IMR-90 (cell line): ENCODE measurements at regions not wholly inside any gene's neighbourhood (a gene's known extent, or its start where the extent isn't known, plus 50 kb on each side); places are given as distances from the start of the nearest gene placed in this dataset.

Experiments used
- ATAC-seq: fragments of 200-7000 bp; cut with Tn5 transposase; 2 replicates; pipeline ENCODE4 v1.9.1; 2020; ENCODE audit warnings: low read depth, mild to moderate bottlenecking, moderate library complexity
- BruUV-seq: library from RNA; stranded (reverse); fragments of 400-500 nt; replicated peaks from 2 replicates; lab custom pipeline; 2021; lab: Mats Ljungman, UMichigan
- CTCF ChIA-PET: fragments of 300-600 bp; formaldehyde crosslinking; extraction: SDS; loops from one replicate; lab custom pipeline; 2021; ENCODE audit warnings: antibody characterized with exemption; lab: Yijun Ruan, JAX
- POLR2A ChIA-PET: fragments of 300-600 bp; sonication (Branson Sonifier 250); formaldehyde crosslinking; loops from one replicate; lab custom pipeline; 2022; ENCODE audit warnings: antibody characterized with exemption; ENCODE audit not compliant: unreplicated experiment; lab: Charles Lee
- DNase-seq: peaks from one replicate; pipeline ENCODE4 v3.0.0; 2013
- H2AFZ ChIP-seq: replicated peaks from 2 replicates; pipeline ENCODE3; 2013; ENCODE audit warnings: low read length, mild to moderate bottlenecking; ENCODE audit not compliant: poor library complexity
- H2AK5ac ChIP-seq: 2 replicates; pipeline ENCODE4 v1.6.1; 2013; ENCODE audit warnings: low read depth, low read length, inconsistent platforms
- H2AK9ac ChIP-seq: replicated peaks from 2 replicates; pipeline ENCODE3; 2013; ENCODE audit warnings: mild to moderate bottlenecking, low read depth, low read length, moderate library complexity; ENCODE audit not compliant: poor library complexity
- H2BK120ac ChIP-seq: 2 replicates; pipeline ENCODE4 v1.6.1; 2013; ENCODE audit warnings: low read depth, low read length, inconsistent platforms
- H2BK15ac ChIP-seq: 3 replicates; pipeline ENCODE4 v1.6.1; 2013; ENCODE audit warnings: low read depth, low read length, inconsistent platforms
- H2BK20ac ChIP-seq: 2 replicates; pipeline ENCODE4 v1.6.1; 2013; ENCODE audit warnings: low read depth, mild to moderate bottlenecking, inconsistent platforms, low read length, moderate library complexity
- H2BK5ac ChIP-seq: 2 replicates; pipeline ENCODE4 v1.6.1; 2013; ENCODE audit warnings: mild to moderate bottlenecking, low read depth, low read length, inconsistent platforms; ENCODE audit not compliant: poor library complexity, severe bottlenecking
- H3K14ac ChIP-seq: replicated peaks from 2 replicates; pipeline ENCODE4 v1.6.1; 2013; ENCODE audit warnings: low read depth, low read length, inconsistent platforms
- H3K18ac ChIP-seq: 2 replicates; pipeline ENCODE4 v1.6.1; 2013; ENCODE audit warnings: low read depth, low read length, control low read depth
- H3K23ac ChIP-seq: 2 replicates; pipeline ENCODE4 v1.6.1; 2013; ENCODE audit warnings: low read depth, low read length, inconsistent platforms
- H3K27ac ChIP-seq: 2 replicates; pipeline ENCODE4 v1.5.1; 2013; ENCODE audit warnings: mild to moderate bottlenecking, control low read depth, low read length; ENCODE audit not compliant: insufficient read depth
- H3K27me3 ChIP-seq: 2 replicates; pipeline ENCODE4 v1.6.1; 2013; ENCODE audit warnings: low read length; ENCODE audit not compliant: control insufficient read depth, insufficient read depth
- H3K36me3 ChIP-seq: 2 replicates; pipeline ENCODE4 v1.6.1; 2013; ENCODE audit warnings: low read length, mixed read lengths; ENCODE audit not compliant: control insufficient read depth, insufficient read depth
- H3K4ac ChIP-seq: 2 replicates; pipeline ENCODE4 v1.6.1; 2013; ENCODE audit warnings: low read depth, low read length, inconsistent platforms
- H3K4me1 ChIP-seq: 2 replicates; pipeline ENCODE4 v1.6.1; 2013; ENCODE audit warnings: low read length, mixed read lengths; ENCODE audit not compliant: control insufficient read depth, insufficient read depth
- H3K4me2 ChIP-seq: 2 replicates; pipeline ENCODE4 v1.6.1; 2013; ENCODE audit warnings: low read depth, mild to moderate bottlenecking, control low read depth, low read length, moderate library complexity
- H3K4me3 ChIP-seq: 2 replicates; pipeline ENCODE4 v1.5.1; 2013; ENCODE audit warnings: low read depth, mild to moderate bottlenecking, control low read depth, low read length, moderate library complexity; ENCODE audit not compliant: insufficient read depth
- H3K56ac ChIP-seq: 2 replicates; pipeline ENCODE4 v1.6.1; 2013; ENCODE audit warnings: low read length, inconsistent platforms; ENCODE audit not compliant: insufficient read depth; ENCODE audit errors: extremely low read depth
- H3K79me1 ChIP-seq, 2 experiments: 2 replicates each; pipeline ENCODE4 v1.6.1; 2013; ENCODE audit warnings: low read length in 2 of 2, inconsistent platforms in 1 of 2, low read depth in 1 of 2
- H3K9ac ChIP-seq: 2 replicates; pipeline ENCODE4 v1.6.1; 2013; ENCODE audit warnings: low read depth, low read length, control low read depth
- H3K9me1 ChIP-seq: 2 replicates; pipeline ENCODE4 v1.6.1; 2013; ENCODE audit warnings: low read length, inconsistent platforms; ENCODE audit not compliant: insufficient read depth
- H3K9me3 ChIP-seq: 2 replicates; pipeline ENCODE4 v1.6.1; 2013; ENCODE audit warnings: low read length; ENCODE audit not compliant: control insufficient read depth, insufficient read depth
- H4K20me1 ChIP-seq: 2 replicates; pipeline ENCODE4 v1.6.1; 2013; ENCODE audit warnings: low read length, inconsistent platforms; ENCODE audit not compliant: insufficient read depth
- H4K5ac ChIP-seq: 2 replicates; pipeline ENCODE4 v1.6.1; 2013; ENCODE audit warnings: mild to moderate bottlenecking, low read depth, low read length, control low read depth
- H4K8ac ChIP-seq, 2 experiments: 2 replicates each; pipeline ENCODE4 v1.6.1; 2013; ENCODE audit warnings: low read depth in 2 of 2, low read length in 2 of 2, control low read depth in 1 of 2, inconsistent platforms in 1 of 2
- H4K91ac ChIP-seq: 2 replicates; pipeline ENCODE4 v1.6.1; 2013; ENCODE audit warnings: low read depth, low read length, inconsistent platforms; ENCODE audit not compliant: insufficient read depth
- BHLHE40 ChIP-seq: fragments of 150-350 bp; IDR thresholded peaks from 2 replicates; pipeline ENCODE4 v1.6.1; 2016; ENCODE audit warnings: mild to moderate bottlenecking, low read depth, low read length
- CEBPB ChIP-seq: IDR thresholded peaks from 2 replicates; pipeline ENCODE4 v1.6.1; 2012; ENCODE audit warnings: low read depth, low read length, improper control_type of control experiment
- CHD1 ChIP-seq: IDR thresholded peaks from 2 replicates; pipeline ENCODE4 v1.6.1; 2012; ENCODE audit warnings: low read depth, low read length, improper control_type of control experiment
- FOS ChIP-seq: fragments of 150-350 bp; IDR thresholded peaks from 2 replicates; pipeline ENCODE4 v1.6.1; 2016; ENCODE audit warnings: low read depth, low read length
- MAFK ChIP-seq: IDR thresholded peaks from 2 replicates; pipeline ENCODE4 v1.6.1; 2012; ENCODE audit warnings: low read depth, low read length, improper control_type of control experiment
- MAZ ChIP-seq: IDR thresholded peaks from 2 replicates; pipeline ENCODE4 v1.6.1; 2012; ENCODE audit warnings: low read depth, mild to moderate bottlenecking, low read length, improper control_type of control experiment, moderate library complexity, borderline replicate concordance
- MXI1 ChIP-seq: IDR thresholded peaks from 2 replicates; pipeline ENCODE4 v1.6.1; 2012; ENCODE audit warnings: low read depth, mild to moderate bottlenecking, low read length, moderate library complexity, borderline replicate concordance
- NFE2L2 ChIP-seq: fragments of 150-350 bp; IDR thresholded peaks from 2 replicates; pipeline ENCODE4 v1.6.1; 2016; ENCODE audit warnings: low read depth, mild to moderate bottlenecking, low read length
- POLR2A ChIP-seq: IDR thresholded peaks from 2 replicates; pipeline ENCODE4 v1.6.1; 2012; ENCODE audit warnings: mild to moderate bottlenecking, low read depth, low read length
- RAD21 ChIP-seq: IDR thresholded peaks from 2 replicates; pipeline ENCODE4 v1.6.1; 2012; ENCODE audit warnings: low read length, improper control_type of control experiment
- RCOR1 ChIP-seq: IDR thresholded peaks from 2 replicates; pipeline ENCODE4 v1.6.1; 2012; ENCODE audit warnings: mild to moderate bottlenecking, low read length, improper control_type of control experiment; ENCODE audit not compliant: insufficient replicate concordance
- RFX5 ChIP-seq: IDR thresholded peaks from 2 replicates; pipeline ENCODE4 v1.8.0; 2012; ENCODE audit warnings: low read depth, mild to moderate bottlenecking, low read length, moderate library complexity
- SMC3 ChIP-seq: fragments of 150-350 bp; IDR thresholded peaks from 2 replicates; pipeline ENCODE4 v1.6.1; 2016; ENCODE audit warnings: low read depth, mild to moderate bottlenecking, antibody characterized with exemption, low read length, moderate library complexity
- USF2 ChIP-seq: fragments of 150-350 bp; IDR thresholded peaks from 2 replicates; pipeline ENCODE4 v1.6.1; 2017; ENCODE audit warnings: mild to moderate bottlenecking, antibody characterized with exemption, low read length, low read depth
- WGBS, 2 experiments: methylation state at CpG; one replicate each; pipeline versions ENCODE4 v1.1.5 to v1.1.7; 2013; ENCODE audit warnings: missing lambda C conversion rate in 2 of 2; ENCODE audit not compliant: insufficient read length in 1 of 2; ENCODE audit errors: extremely low coverage in 2 of 2; 5-methylcytosine and 5-hydroxymethylcytosine counted together
- dilution Hi-C: fragments of 300-500 bp; cut with HindIII; formaldehyde crosslinking; loops from one replicate; pipeline ENCODE4 v1.14.3; 2018; ENCODE audit warnings: low sequenced_read_pairs; ENCODE audit not compliant: unreplicated experiment
- in situ Hi-C: fragments of 300-500 bp; cut with MboI; formaldehyde crosslinking; loops from 3 replicates; pipeline ENCODE4 v1.14.3; 2019; ENCODE audit warnings: low sequenced_read_pairs, inconsistent platforms, mixed read lengths
- intact Hi-C: fragments of 100-400 bp; cut with micrococcal nuclease; formaldehyde crosslinking; loops from 2 replicates; pipeline ENCODE4 v1.10.0; 2022
- TF ChIP-seq, protein P1 (sequence below): fragments of 150-350 bp; IDR thresholded peaks from 2 replicates; pipeline ENCODE4 v1.6.1; 2016; ENCODE audit warnings: low read depth, mild to moderate bottlenecking, low read length, moderate library complexity, borderline replicate concordance
- TF ChIP-seq, protein P2 (sequence below): conservative IDR thresholded peaks from 2 replicates; pipeline ENCODE4 v1.5.1; 2012; ENCODE audit warnings: mild to moderate bottlenecking, low read depth, low read length, improper control_type of control experiment

GRCh38 chr18:4847056-4847455 is 350.0 kb downstream of the AKAIN1 start:
- Histone ChIP-seq H3K4me3 (no peak overlapping the region), H3K79me1 (no peaks in the 10 kb centered on the region), H2AFZ (no peak overlapping the region), H3K9me1 (no peaks in the 10 kb centered on the region), H3K14ac (no peak overlapping the region), H3K9me3 (peaks cover 12% of the 10 kb centered on the region), H2BK120ac (no peak overlapping the region), H2BK15ac (no peak overlapping the region), H2AK9ac (no peak overlapping the region), H2BK20ac (no peak overlapping the region), H3K27me3 (no peaks in the 10 kb centered on the region), H3K56ac (no peak overlapping the region), H4K8ac (no peak overlapping the region), H2BK5ac (no peak overlapping the region), H4K5ac (no peak overlapping the region), H3K27ac (no peak overlapping the region), H4K20me1 (no peaks in the 10 kb centered on the region), H3K23ac (no peak overlapping the region), H3K4me1 (no peaks in the 10 kb centered on the region), H3K4me2 (no peak overlapping the region), H3K9ac (no peak overlapping the region), H3K36me3 (no peaks in the 10 kb centered on the region), H3K4ac (no peak overlapping the region), H4K91ac (no peak overlapping the region), H3K18ac (no peak overlapping the region), H2AK5ac (no peak overlapping the region)
- intact Hi-C loops (no loop called here), dilution Hi-C loops (no loop called here), in situ Hi-C loops (no loop called here)
- no peak for ATAC-seq
- no CpG with 5 or more reads among the region's 1 CpG for WGBS, 2 experiments
- POLR2A ChIA-PET, result no interaction called here
- TF ChIP-seq MXI1 (no peak), SMC3 (no peak), CEBPB (no peak), RAD21 (no peak), RFX5 (no peak), NFE2L2 (no peak), RCOR1 (no peak), POLR2A (no peak), BHLHE40 (no peak), CHD1 (no peak), MAFK (no peak), MAZ (no peak), FOS (no peak), USF2 (no peak)
- TF ChIP-seq, protein P1, sequence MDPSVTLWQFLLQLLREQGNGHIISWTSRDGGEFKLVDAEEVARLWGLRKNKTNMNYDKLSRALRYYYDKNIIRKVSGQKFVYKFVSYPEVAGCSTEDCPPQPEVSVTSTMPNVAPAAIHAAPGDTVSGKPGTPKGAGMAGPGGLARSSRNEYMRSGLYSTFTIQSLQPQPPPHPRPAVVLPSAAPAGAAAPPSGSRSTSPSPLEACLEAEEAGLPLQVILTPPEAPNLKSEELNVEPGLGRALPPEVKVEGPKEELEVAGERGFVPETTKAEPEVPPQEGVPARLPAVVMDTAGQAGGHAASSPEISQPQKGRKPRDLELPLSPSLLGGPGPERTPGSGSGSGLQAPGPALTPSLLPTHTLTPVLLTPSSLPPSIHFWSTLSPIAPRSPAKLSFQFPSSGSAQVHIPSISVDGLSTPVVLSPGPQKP, result no peak
- TF ChIP-seq, protein P2, sequence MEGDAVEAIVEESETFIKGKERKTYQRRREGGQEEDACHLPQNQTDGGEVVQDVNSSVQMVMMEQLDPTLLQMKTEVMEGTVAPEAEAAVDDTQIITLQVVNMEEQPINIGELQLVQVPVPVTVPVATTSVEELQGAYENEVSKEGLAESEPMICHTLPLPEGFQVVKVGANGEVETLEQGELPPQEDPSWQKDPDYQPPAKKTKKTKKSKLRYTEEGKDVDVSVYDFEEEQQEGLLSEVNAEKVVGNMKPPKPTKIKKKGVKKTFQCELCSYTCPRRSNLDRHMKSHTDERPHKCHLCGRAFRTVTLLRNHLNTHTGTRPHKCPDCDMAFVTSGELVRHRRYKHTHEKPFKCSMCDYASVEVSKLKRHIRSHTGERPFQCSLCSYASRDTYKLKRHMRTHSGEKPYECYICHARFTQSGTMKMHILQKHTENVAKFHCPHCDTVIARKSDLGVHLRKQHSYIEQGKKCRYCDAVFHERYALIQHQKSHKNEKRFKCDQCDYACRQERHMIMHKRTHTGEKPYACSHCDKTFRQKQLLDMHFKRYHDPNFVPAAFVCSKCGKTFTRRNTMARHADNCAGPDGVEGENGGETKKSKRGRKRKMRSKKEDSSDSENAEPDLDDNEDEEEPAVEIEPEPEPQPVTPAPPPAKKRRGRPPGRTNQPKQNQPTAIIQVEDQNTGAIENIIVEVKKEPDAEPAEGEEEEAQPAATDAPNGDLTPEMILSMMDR, result no peak
- CTCF ChIA-PET, result no interaction called here
- no TSS peak for BruUV-seq
- no peak for DNase-seq
